ENCODE measurements at regions not wholly inside any gene's neighbourhood (a gene's known extent, or its start where the extent isn't known, plus 50 kb on each side); places are given as distances from the start of the nearest gene placed in this dataset.

DNA sequence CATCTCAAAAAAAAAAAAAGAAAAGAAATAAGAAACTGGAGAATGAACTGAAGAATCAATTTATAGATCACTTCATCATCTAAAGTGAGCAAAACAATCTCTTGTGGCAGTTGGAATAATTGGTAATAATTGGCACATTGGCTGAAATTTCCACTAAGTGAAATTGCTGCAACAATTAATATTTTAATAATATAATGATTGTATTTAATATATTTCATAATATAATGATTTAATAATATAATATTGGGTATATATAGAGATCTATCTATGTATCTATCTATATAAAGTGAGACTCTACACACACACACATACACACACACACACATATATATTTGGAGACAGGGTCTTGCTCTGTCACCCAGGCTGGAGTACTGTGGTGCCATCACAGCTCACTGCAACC lies 81.2 kb upstream of the PRICKLE1 start:
- Histone ChIP-seq H3K4me3 (no peak overlapping the region), H3K4me1 (no peaks in the 10 kb centered on the region), H3K27ac (no peak overlapping the region), H3K9me3 (no peaks in the 10 kb centered on the region), H3K36me3 (no peaks in the 10 kb centered on the region), H3K27me3 (no peaks in the 10 kb centered on the region)
- DNase-seq: no peak
- TF ChIP-seq CTCF (IDR thresholded peaks at IDR 0.05): no peak
- no peak for FAIRE-seq
- intact Hi-C loops (cut with DNase I): no loop called here
- no peak for ATAC-seq

GRCh38 chr12:42669553-42669952 lies 80.0 kb upstream of the PRICKLE1 start:
- WGBS, 2 donors: 13 to 17% methylated on average over 2 of the region's 2 CpGs
- no peak for TF ChIP-seq CTCF (IDR thresholded peaks at IDR 0.05)
- DNase-seq (no peak), ATAC-seq (no peak), FAIRE-seq (no peak)
- no peaks in the 10 kb centered on the region for H3K9me3 ChIP-seq
- no peaks in the 10 kb centered on the region for H3K27me3 ChIP-seq
- intact Hi-C loops (cut with DNase I): no loop called here
- H3K4me3 ChIP-seq: no peak overlapping the region
- no peaks in the 10 kb centered on the region for H3K4me1 ChIP-seq
- H3K36me3 ChIP-seq: no peaks in the 10 kb centered on the region
- no peak overlapping the region for H3K27ac ChIP-seq

- no peak overlapping the region for H3K27ac ChIP-seq
- no peak overlapping the region for H3K4me3 ChIP-seq
- FAIRE-seq (no peak), ATAC-seq (no peak), DNase-seq (no peak)
- no peaks in the 10 kb centered on the region for H3K9me3 ChIP-seq
- H3K27me3 ChIP-seq: no peaks in the 10 kb centered on the region
- H3K4me1 ChIP-seq: no peaks in the 10 kb centered on the region
- H3K36me3 ChIP-seq: no peaks in the 10 kb centered on the region
- intact Hi-C loops (cut with DNase I): no loop called here
- WGBS, 2 donors: 55 to 58% methylated on average over 5 of the region's 5 CpGs
- TF ChIP-seq CTCF (IDR thresholded peaks at IDR 0.05): no peak
Measured at GRCh38 chr12:42666671-42667243, 77.2 kb upstream of the PRICKLE1 start.

- TF ChIP-seq CTCF (IDR thresholded peaks at IDR 0.05): no peak
- no peak overlapping the region for H3K4me3 ChIP-seq
- H3K4me1 ChIP-seq: no peaks in the 10 kb centered on the region
- H3K9me3 ChIP-seq: no peaks in the 10 kb centered on the region
- H3K27me3 ChIP-seq: no peaks in the 10 kb centered on the region
- H3K36me3 ChIP-seq: no peaks in the 10 kb centered on the region
- no peak for FAIRE-seq
- WGBS, 2 donors: 79 to 80% methylated on average over 3 of the region's 3 CpGs
- intact Hi-C loops (cut with DNase I): no loop called here
- ATAC-seq: no peak
- DNase-seq: no peak
- no peak overlapping the region for H3K27ac ChIP-seq
Measured at GRCh38 chr12:42663621-42664020, 74.1 kb upstream of the PRICKLE1 start.

GRCh38 chr12:42660968-42661937 lies 71.7 kb upstream of the PRICKLE1 start:
- H3K4me3 ChIP-seq: no peak overlapping the region
- H3K9me3 ChIP-seq: no peaks in the 10 kb centered on the region
- no peaks in the 10 kb centered on the region for H3K27me3 ChIP-seq
- ATAC-seq: no peak
- H3K27ac ChIP-seq: no peak overlapping the region
- H3K4me1 ChIP-seq: no peaks in the 10 kb centered on the region
- 59 to 61% methylated on average over 3 of the region's 3 CpGs for WGBS, 2 donors
- no peak for FAIRE-seq
- intact Hi-C loops (cut with DNase I): no loop called here
- H3K36me3 ChIP-seq: no peaks in the 10 kb centered on the region
- DNase-seq: no peak
- TF ChIP-seq CTCF (IDR thresholded peaks at IDR 0.05): no peak
